Ascending aorta (tissue), 2 donors: ENCODE measurements at regions not wholly inside any gene's neighbourhood (a gene's known extent, or its start where the extent isn't known, plus 50 kb on each side); places are given as distances from the start of the nearest gene placed in this dataset.
"Not testable (repeated sequence)": the region's sequence is repeated elsewhere in the genome, so short reads cannot be mapped to it uniquely, and the experiment has no call there.

ENCODE experiments used
- DNase-seq, 2 donors: peaks; one replicate each; pipeline ENCODE4 v3.0.0-alpha.2; 2019; ENCODE audit warnings: low spot score in 2 of 2
- H3K27ac ChIP-seq, 2 donors: fragments of 200-600 bp; sonication (generic); one replicate each; pipeline ENCODE4 v1.5.1; 2016 to 2017; ENCODE audit warnings: mild to moderate bottlenecking in 1 of 2
- H3K27me3 ChIP-seq: fragments of 200-600 bp; sonication (generic); one replicate; pipeline ENCODE4 v1.5.1; 2017
- H3K36me3 ChIP-seq, 2 donors: fragments of 200-600 bp; sonication (generic); one replicate each; pipeline ENCODE4 v1.5.1; 2016
- H3K4me1 ChIP-seq, 2 donors: fragments of 200-600 bp; sonication (generic); one replicate each; pipeline ENCODE4 v1.5.1; 2016 to 2017; ENCODE audit warnings: mild to moderate bottlenecking in 1 of 2
- H3K4me3 ChIP-seq, 2 donors: fragments of 200-600 bp; sonication (generic); one replicate each; pipeline ENCODE4 v1.5.1; 2016 to 2017; ENCODE audit warnings: mild to moderate bottlenecking in 1 of 2
- H3K9me3 ChIP-seq, 2 donors: fragments of 200-600 bp; sonication (generic); one replicate each; pipeline ENCODE4 v1.5.1; 2016
- intact Hi-C: fragments of 100-400 bp; cut with DNase I; formaldehyde crosslinking; loops from one replicate; pipeline ENCODE4 v1.15.1; 2023
- TF ChIP-seq, protein P1 (sequence below), 3 experiments: fragments of 200-600 bp in 2 of 3; fragments of 450-650 bp in 1 of 3; sonication (generic) in 2 of 3; IDR thresholded peaks; one replicate each; pipeline ENCODE4 v1.5.1; 2016 to 2019; ENCODE audit warnings: antibody characterized with exemption in 3 of 3, mild to moderate bottlenecking in 1 of 3, moderate library complexity in 1 of 3

DNA sequence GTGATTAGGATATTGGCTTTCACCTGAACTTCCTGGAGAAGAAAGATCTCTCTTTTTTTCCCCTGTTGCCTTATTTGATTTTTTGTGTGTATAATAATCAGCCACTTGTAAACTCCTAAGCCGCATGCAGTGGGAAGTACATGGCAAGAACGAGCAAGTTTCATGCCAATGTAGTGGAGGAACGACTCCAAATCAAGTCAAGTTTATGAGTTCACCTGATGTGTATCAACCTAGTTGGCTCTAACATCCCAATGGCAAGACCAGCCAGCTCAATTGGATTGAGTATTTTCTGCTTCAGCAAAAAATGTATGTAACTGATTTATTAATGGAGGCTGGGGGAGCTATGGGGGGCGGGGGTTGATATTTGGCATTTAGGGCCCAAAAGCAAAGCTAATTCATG is 65.5 kb upstream of the LYZL1 start:
- no peaks in the 10 kb centered on the region for H3K36me3 ChIP-seq
- H3K27ac ChIP-seq: no peak overlapping the region
- no peak overlapping the region for H3K4me3 ChIP-seq
- H3K27me3 ChIP-seq: no peaks in the 10 kb centered on the region
- no peak for DNase-seq
- intact Hi-C loops: no loop called here
- H3K4me1 ChIP-seq: no peaks in the 10 kb centered on the region
- TF ChIP-seq, protein P1, sequence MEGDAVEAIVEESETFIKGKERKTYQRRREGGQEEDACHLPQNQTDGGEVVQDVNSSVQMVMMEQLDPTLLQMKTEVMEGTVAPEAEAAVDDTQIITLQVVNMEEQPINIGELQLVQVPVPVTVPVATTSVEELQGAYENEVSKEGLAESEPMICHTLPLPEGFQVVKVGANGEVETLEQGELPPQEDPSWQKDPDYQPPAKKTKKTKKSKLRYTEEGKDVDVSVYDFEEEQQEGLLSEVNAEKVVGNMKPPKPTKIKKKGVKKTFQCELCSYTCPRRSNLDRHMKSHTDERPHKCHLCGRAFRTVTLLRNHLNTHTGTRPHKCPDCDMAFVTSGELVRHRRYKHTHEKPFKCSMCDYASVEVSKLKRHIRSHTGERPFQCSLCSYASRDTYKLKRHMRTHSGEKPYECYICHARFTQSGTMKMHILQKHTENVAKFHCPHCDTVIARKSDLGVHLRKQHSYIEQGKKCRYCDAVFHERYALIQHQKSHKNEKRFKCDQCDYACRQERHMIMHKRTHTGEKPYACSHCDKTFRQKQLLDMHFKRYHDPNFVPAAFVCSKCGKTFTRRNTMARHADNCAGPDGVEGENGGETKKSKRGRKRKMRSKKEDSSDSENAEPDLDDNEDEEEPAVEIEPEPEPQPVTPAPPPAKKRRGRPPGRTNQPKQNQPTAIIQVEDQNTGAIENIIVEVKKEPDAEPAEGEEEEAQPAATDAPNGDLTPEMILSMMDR (IDR thresholded peaks at IDR 0.05): no peak
- no peaks in the 10 kb centered on the region for H3K9me3 ChIP-seq

DNA sequence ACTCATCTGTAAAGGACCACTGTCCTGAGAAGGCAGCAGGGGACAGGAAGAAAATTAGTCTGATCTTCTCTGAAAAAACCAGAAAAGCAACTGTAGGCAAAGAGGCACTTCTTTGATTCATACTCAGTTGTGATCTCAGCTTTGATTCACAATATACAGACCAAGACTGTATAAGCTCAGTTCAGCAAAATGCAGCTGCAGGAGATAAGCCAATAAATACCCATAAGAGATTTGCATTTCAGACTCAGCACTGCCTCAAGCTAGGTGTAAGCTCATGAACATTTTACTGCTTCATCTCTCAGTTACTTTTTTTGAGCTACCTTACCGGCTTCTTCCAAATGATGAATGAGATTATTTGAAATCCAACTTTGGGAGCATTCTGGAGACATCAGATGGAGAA is 64.2 kb upstream of the LYZL1 start:
- intact Hi-C loops: no loop called here
- no peaks in the 10 kb centered on the region for H3K4me1 ChIP-seq
- TF ChIP-seq, protein P1 (IDR thresholded peaks at IDR 0.05): no peak
- no peaks in the 10 kb centered on the region for H3K27me3 ChIP-seq
- DNase-seq: no peak
- H3K4me3 ChIP-seq: no peak overlapping the region
- no peak overlapping the region for H3K27ac ChIP-seq
- no peaks in the 10 kb centered on the region for H3K36me3 ChIP-seq
- H3K9me3 ChIP-seq: no peaks in the 10 kb centered on the region

DNA sequence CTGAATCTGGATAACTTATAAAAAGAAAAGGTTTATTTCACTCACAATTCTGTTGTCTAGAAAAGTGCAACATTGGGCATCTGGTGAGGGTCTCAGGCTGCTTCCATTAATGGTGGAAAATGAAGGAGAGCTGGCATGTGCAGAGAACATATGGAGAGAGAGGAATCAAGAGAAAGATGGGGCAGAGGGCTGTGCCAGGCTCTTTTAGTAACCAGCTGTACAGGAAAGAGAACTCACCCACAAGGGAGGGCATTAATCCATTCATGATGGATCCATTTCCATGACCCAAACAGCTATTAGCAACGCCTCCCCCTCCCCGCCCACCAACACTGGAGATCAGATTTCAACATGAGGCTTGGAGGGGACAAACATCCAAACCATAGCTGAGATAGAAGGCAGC is 61.7 kb upstream of the LYZL1 start:
- no peaks in the 10 kb centered on the region for H3K4me1 ChIP-seq
- TF ChIP-seq, protein P1 (IDR thresholded peaks at IDR 0.05): no peak
- H3K9me3 ChIP-seq: no peaks in the 10 kb centered on the region
- no peaks in the 10 kb centered on the region for H3K27me3 ChIP-seq
- no peak overlapping the region for H3K4me3 ChIP-seq
- intact Hi-C loops: no loop called here
- no peaks in the 10 kb centered on the region for H3K36me3 ChIP-seq
- no peak overlapping the region for H3K27ac ChIP-seq
- DNase-seq: no peak

DNA sequence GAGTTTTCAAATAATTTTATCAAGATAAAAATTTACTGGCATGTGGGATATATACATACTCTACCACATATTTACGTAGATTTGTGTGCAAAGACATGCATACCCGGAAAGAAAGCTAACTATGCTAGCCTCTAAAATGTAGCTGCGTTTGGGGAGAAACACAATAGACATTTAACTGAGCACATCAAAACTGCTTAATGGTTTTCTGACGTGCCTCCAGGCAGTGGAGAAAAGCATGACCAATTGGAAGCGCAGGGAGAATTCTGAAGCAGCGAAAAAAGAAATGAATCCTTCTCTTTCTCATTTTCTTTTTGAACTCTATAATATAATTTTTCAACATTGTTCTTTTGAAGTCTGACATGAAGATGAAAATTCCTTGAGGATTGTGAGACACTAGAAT is 60.3 kb upstream of the LYZL1 start:
- DNase-seq: no peak
- Histone ChIP-seq H3K27me3 (no peaks in the 10 kb centered on the region), H3K4me3 (no peak overlapping the region), H3K36me3 (no peaks in the 10 kb centered on the region), H3K9me3 (no peaks in the 10 kb centered on the region), H3K27ac (no peak overlapping the region), H3K4me1 (no peaks in the 10 kb centered on the region)
- TF ChIP-seq, protein P1 (IDR thresholded peaks at IDR 0.05): no peak
- intact Hi-C loops: no loop called here

DNA sequence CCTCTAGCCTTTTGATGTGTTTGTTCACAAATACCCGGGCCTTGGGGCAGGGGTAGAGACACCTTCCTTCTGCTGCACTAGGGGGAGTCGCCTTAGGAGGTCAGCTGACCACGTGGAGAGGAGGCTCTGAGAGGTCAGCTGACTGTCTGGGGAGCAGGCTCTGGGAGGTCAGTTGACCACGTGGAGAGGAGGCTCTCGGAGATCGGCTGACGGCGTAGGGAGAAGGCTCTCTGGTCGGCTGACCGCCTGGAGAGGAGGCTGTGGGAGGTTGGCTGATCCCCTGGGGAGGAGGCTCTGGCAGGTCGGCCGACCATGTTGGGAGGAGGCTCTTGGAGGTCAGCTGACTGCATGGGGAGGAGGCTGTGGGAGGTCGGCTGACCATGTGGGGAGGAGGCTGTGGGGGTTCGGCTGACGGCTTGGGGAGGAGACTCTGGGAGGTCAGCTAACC is 59.6 kb upstream of the LYZL1 start:
- intact Hi-C loops: no loop called here
- no peak overlapping the region for H3K4me3 ChIP-seq
- H3K9me3 ChIP-seq: no peaks in the 10 kb centered on the region
- no peak for DNase-seq
- no peaks in the 10 kb centered on the region for H3K36me3 ChIP-seq
- no peaks in the 10 kb centered on the region for H3K27me3 ChIP-seq
- H3K27ac ChIP-seq: no peak overlapping the region
- TF ChIP-seq, protein P1 (IDR thresholded peaks at IDR 0.05): no peak
- H3K4me1 ChIP-seq: no peaks in the 10 kb centered on the region

DNA sequence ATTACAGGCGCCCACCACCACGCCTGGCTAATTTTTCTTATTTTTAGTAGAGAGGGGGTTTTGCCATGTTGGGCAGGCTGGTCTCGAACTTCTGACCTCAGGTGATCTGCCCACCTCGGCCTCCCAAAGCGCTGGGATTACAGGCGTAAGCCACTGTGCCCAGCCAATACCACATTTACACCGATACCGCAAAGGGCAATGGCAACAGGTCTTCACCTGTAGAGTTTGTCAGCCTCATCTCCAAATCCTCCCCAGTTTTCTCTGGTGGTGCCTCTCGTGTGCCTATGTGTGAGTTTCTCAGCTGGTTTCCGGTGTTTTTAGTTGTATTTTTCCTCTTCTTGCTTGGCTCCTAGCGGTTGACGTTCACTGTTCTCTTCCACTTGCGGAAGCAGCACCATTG is 52.0 kb upstream of the LYZL1 start:
- intact Hi-C loops, H3K27me3 ChIP-seq, DNase-seq, H3K36me3 ChIP-seq, H3K9me3 ChIP-seq, H3K4me3 ChIP-seq, H3K4me1 ChIP-seq, H3K27ac ChIP-seq: not testable (repeated sequence)
